ENCODE measurements at regions not wholly inside any gene's neighbourhood (a gene's known extent, or its start where the extent isn't known, plus 50 kb on each side); places are given as distances from the start of the nearest gene placed in this dataset.

GRCh38 chr3:65231544-65231943 is 543.7 kb upstream of the ADAMTS9 start (continued):
- no peak for TF ChIP-seq ZNF462 (CRISPR knock-in tag; IDR thresholded peaks at IDR 0.05)
- TF ChIP-seq NANOG (IDR thresholded peaks at IDR 0.05; ENCODE audit: borderline replicate concordance) = no peak
- TF ChIP-seq REST (IDR thresholded peaks at IDR 0.05; ENCODE audit: unreplicated experiment) = no peak
- TF ChIP-seq ETS1 (IDR thresholded peaks at IDR 0.05) = no peak
